ENCODE measurements at regions not wholly inside any gene's neighbourhood (a gene's known extent, or its start where the extent isn't known, plus 50 kb on each side); places are given as distances from the start of the nearest gene placed in this dataset.

DNA sequence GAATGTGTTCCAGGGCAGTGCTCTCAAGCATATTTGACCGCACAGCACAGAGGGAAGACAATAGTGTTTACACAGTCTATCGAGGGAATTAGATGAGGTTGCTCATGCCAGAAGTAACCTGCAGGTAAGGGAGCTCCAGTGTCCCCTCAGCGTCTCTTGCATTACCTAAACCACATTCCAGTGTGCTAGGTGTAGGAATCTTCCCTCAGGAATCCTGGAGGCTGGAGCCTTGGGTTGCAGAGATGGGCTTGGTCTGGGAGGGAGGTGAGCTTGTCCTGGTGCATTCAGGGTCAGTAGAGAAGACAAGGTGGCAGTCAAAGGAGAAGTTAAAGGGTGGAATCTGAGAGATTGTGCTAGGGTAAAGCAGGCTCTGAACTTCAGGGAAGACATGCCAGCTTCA is 56.3 kb downstream of the SOX14 start:
- Mint-ChIP-seq H3K9me3 (peaks cover 0 to 6% (median 1%) of the 10 kb centered on the region in 8 donors), H3K4me3 (no peak overlapping the region), H3K27me3 (peaks cover 0 to 2% of the 10 kb centered on the region in 2 donors), H3K4me1 (no peaks in the 10 kb centered on the region), H3K27ac (no peak overlapping the region), H3K36me3 (no peaks in the 10 kb centered on the region)
- Histone ChIP-seq H3K36me3 (ENCODE audit: insufficient read depth, low read length) (no peaks in the 10 kb centered on the region), H3K27ac (ENCODE audit: low read depth, low read length) (no peak overlapping the region), H3K27me3 (ENCODE audit: insufficient read depth, low read length) (no peaks in the 10 kb centered on the region), H3K4me3 (ENCODE audit: low read length in 2 of 2) (no peak overlapping the region), H3K4me1 (ENCODE audit: insufficient read depth, low read length) (no peaks in the 10 kb centered on the region), H3K9me3 (ENCODE audit: control insufficient read depth in 1 of 2, low read length in 2 of 2) (no peaks in the 10 kb centered on the region)
- intact Hi-C loops (cut with micrococcal nuclease) = no loop called here
- ChIA-PET POLR2A (ENCODE audit: partially characterized antibody) (no interaction called here), CTCF (ENCODE audit: partially characterized antibody) (interaction anchor here (0.6 kb wide), 1 partner anchor 20 kb away, joined by 3 read pairs; no protein-coding TSS in a partner anchor)
- no peak for DNase-seq

DNA sequence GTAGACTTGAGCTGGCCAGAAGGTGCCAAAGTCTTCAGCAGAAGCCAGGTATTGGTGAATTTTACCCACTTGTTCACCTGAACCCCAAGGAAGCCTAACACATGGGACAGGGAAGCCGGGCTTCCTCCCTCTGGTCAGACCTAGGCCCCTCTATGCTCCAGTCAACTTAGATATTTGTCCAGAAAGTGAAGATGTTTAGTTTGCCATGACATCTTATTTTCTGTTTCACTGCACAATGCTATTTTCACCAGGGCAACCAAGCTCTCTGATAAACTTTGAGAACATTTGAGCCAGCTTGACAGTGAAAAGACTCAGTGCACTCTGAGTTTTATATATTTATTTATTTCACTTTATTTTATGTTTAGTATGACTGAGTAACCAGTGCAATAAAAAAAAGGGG is 71.0 kb downstream of the SOX14 start:
- Histone ChIP-seq H3K27me3 (ENCODE audit: insufficient read depth, low read length) (no peaks in the 10 kb centered on the region), H3K27ac (ENCODE audit: low read depth, low read length) (no peak overlapping the region), H3K4me1 (ENCODE audit: insufficient read depth, low read length) (no peaks in the 10 kb centered on the region), H3K36me3 (ENCODE audit: insufficient read depth, low read length) (no peaks in the 10 kb centered on the region), H3K9me3 (ENCODE audit: control insufficient read depth in 1 of 2, low read length in 2 of 2) (no peaks in the 10 kb centered on the region), H3K4me3 (ENCODE audit: low read length in 2 of 2) (no peak overlapping the region)
- DNase-seq = no peak
- no peak overlapping the region for H3K27ac Mint-ChIP-seq
- no peaks in the 10 kb centered on the region for H3K4me1 Mint-ChIP-seq
- no peak overlapping the region for H3K4me3 Mint-ChIP-seq
- POLR2A ChIA-PET (ENCODE audit: partially characterized antibody) = no interaction called here
- CTCF ChIA-PET (ENCODE audit: partially characterized antibody) = no interaction called here
- no peaks in the 10 kb centered on the region for H3K36me3 Mint-ChIP-seq
- peaks cover 0 to 2% of the 10 kb centered on the region in 2 donors for H3K27me3 Mint-ChIP-seq
- peaks cover 0 to 7% (median 2%) of the 10 kb centered on the region in 8 donors for H3K9me3 Mint-ChIP-seq
- intact Hi-C loops (cut with micrococcal nuclease) = no loop called here

DNA sequence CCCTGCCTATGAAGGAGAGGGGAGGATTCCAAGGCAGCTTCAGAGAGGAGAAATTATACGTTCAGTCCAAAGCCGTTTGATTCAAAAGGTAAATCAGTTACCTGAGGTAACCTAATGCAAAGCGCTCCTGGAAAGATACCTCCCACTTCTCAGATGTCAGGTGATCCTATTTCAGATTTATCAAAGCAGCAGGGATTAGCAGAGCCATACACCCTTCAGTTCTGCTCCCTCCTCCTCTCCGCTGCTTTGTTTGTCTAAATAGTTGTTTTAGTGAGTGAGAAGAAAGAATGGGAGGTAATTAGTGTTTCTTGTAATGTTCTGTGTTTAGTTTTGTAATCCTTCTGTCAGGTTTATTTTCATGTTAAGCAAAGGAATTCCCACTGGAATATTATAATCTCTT is 81.1 kb downstream of the SOX14 start:
- H3K36me3 Mint-ChIP-seq = no peaks in the 10 kb centered on the region
- no peak overlapping the region for H3K4me3 Mint-ChIP-seq
- H3K9me3 Mint-ChIP-seq = peaks cover 0 to 2% (median 0%) of the 10 kb centered on the region in 8 donors
- intact Hi-C loops (cut with micrococcal nuclease) = no loop called here
- POLR2A ChIA-PET (ENCODE audit: partially characterized antibody) = no interaction called here
- no peak overlapping the region for H3K4me3 ChIP-seq (ENCODE audit: low read length in 2 of 2)
- no peaks in the 10 kb centered on the region for H3K9me3 ChIP-seq (ENCODE audit: control insufficient read depth in 1 of 2, low read length in 2 of 2)
- no peaks in the 10 kb centered on the region for H3K27me3 ChIP-seq (ENCODE audit: insufficient read depth, low read length)
- no peaks in the 10 kb centered on the region for H3K36me3 ChIP-seq (ENCODE audit: insufficient read depth, low read length)
- no peak overlapping the region for H3K27ac ChIP-seq (ENCODE audit: low read depth, low read length)
- no peaks in the 10 kb centered on the region for H3K4me1 Mint-ChIP-seq
- H3K27me3 Mint-ChIP-seq = peaks cover 1 to 11% of the 10 kb centered on the region in 2 donors
- no peak overlapping the region for H3K27ac Mint-ChIP-seq
- CTCF ChIA-PET (ENCODE audit: partially characterized antibody) = no interaction called here
- H3K4me1 ChIP-seq (ENCODE audit: insufficient read depth, low read length) = no peaks in the 10 kb centered on the region
- no peak for DNase-seq

DNA sequence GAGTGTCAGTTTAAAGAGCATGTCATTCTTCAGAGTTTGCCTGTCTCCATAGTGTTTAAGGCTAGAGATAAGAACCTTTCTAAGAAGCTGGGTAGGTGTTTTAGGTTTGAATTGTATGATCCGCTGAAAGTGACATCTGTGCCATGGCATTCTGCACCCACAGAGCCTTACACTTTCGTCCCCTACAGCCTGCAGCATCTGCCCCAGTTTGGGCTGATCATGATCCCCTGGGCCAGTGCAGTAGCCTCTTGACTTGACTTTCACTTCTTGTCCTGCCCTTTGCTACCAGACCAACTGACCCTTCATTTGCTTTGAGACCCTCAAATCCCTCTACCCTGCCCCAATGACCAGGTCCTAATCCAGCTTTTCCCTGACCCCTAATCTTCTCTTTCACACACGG is 81.6 kb downstream of the SOX14 start:
- POLR2A ChIA-PET (ENCODE audit: partially characterized antibody) = no interaction called here

DNA sequence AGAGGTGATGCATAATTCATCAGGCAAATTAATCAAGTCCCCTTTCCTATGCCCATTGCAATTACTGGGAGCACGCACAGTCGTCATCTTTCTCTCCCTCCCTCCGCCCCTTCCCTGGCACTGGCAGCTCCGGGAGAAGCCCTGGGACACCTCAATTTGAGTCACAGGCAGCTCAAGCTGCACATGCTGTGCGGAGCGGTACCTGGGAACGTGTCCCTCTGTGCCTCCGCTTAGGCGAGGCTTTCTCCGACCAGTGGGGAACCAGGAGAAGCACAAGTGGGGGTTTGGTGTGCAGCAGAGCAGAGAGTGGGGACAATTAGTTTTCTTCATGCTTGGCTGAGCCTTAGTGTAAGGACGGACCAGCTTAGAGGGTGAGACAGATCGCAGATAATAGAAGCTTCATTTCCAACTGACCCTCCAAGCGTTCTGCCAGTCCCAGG is 88.3 kb downstream of the SOX14 start:
- no peak overlapping the region for H3K4me3 ChIP-seq (ENCODE audit: low read length in 2 of 2)
- no peaks in the 10 kb centered on the region for H3K27me3 ChIP-seq (ENCODE audit: insufficient read depth, low read length)
- intact Hi-C loops (cut with micrococcal nuclease) = no loop called here
- POLR2A ChIA-PET (ENCODE audit: partially characterized antibody) = no interaction called here
- no peaks in the 10 kb centered on the region for H3K4me1 Mint-ChIP-seq
- no peaks in the 10 kb centered on the region for H3K36me3 Mint-ChIP-seq
- DNase-seq = no peak
- H3K4me3 Mint-ChIP-seq = no peak overlapping the region
- peaks cover 4 to 6% of the 10 kb centered on the region in 2 donors for H3K27me3 Mint-ChIP-seq
- H3K9me3 ChIP-seq (ENCODE audit: control insufficient read depth in 1 of 2, low read length in 2 of 2) = no peaks in the 10 kb centered on the region
- no peaks in the 10 kb centered on the region for H3K4me1 ChIP-seq (ENCODE audit: insufficient read depth, low read length)
- no peaks in the 10 kb centered on the region for H3K36me3 ChIP-seq (ENCODE audit: insufficient read depth, low read length)
- no peak overlapping the region for H3K27ac ChIP-seq (ENCODE audit: low read depth, low read length)
- CTCF ChIA-PET (ENCODE audit: partially characterized antibody) = no interaction called here
- peaks cover 0 to 2% (median 0%) of the 10 kb centered on the region in 8 donors for H3K9me3 Mint-ChIP-seq
- H3K27ac Mint-ChIP-seq = no peak overlapping the region

More for the DNA sequence above, 81.6 kb downstream of the SOX14 start:
- H3K36me3 ChIP-seq (ENCODE audit: insufficient read depth, low read length) = no peaks in the 10 kb centered on the region
- H3K4me3 ChIP-seq (ENCODE audit: low read length in 2 of 2) = no peak overlapping the region
- H3K9me3 Mint-ChIP-seq = peaks cover 0 to 2% (median 0%) of the 10 kb centered on the region in 8 donors
- H3K36me3 Mint-ChIP-seq = no peaks in the 10 kb centered on the region
- no peak overlapping the region for H3K27ac ChIP-seq (ENCODE audit: low read depth, low read length)
- no peak overlapping the region for H3K4me3 Mint-ChIP-seq
- no peaks in the 10 kb centered on the region for H3K4me1 Mint-ChIP-seq
- H3K27ac Mint-ChIP-seq = no peak overlapping the region
- intact Hi-C loops (cut with micrococcal nuclease) = no loop called here
- CTCF ChIA-PET (ENCODE audit: partially characterized antibody) = no interaction called here
- H3K27me3 Mint-ChIP-seq = peaks cover 1 to 11% of the 10 kb centered on the region in 2 donors
- no peaks in the 10 kb centered on the region for H3K4me1 ChIP-seq (ENCODE audit: insufficient read depth, low read length)
- DNase-seq = no peak
- no peaks in the 10 kb centered on the region for H3K27me3 ChIP-seq (ENCODE audit: insufficient read depth, low read length)
- no peaks in the 10 kb centered on the region for H3K9me3 ChIP-seq (ENCODE audit: control insufficient read depth in 1 of 2, low read length in 2 of 2)

DNA sequence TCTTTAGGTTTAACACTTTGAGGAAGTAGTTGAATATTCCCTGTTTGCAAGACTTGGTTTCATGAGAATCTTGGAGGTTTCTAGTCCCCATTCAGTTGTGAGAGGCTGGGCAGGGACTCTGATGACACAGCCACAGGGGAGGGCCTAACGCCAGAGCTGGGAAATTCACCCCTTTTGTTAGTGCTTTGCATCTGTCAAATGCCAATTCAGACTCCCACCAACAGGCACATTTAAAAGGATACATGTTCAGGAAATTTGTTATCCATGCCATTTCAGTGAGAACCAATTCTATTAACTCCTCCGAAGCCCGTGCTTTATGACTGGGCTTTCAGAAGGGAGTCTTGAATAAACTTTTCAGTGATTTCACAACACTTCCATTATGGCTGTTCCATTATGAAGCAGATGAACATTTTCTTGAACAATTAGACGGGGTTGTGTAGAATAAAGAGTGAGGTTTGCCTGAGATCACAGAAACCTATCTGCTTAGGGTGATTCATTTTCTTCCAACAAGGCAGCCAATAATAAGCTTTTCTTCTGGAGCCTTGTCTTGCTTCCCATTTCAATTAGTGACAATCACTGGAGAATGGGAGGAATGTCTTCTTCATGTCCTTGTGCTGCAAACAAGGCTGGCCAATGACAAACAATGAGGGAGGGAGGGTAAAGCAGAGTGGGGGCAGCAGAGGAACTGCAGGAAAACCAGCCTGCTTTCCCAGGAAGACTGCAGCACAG is 90.6 kb downstream of the SOX14 start:
- H3K27ac Mint-ChIP-seq = no peak overlapping the region
- peaks cover 0 to 4% of the 10 kb centered on the region in 2 donors for H3K27me3 Mint-ChIP-seq
- H3K4me3 ChIP-seq (ENCODE audit: low read length in 2 of 2) = no peak overlapping the region
- H3K9me3 ChIP-seq (ENCODE audit: control insufficient read depth in 1 of 2, low read length in 2 of 2) = no peaks in the 10 kb centered on the region
- ChIA-PET CTCF (ENCODE audit: partially characterized antibody) (no interaction called here), POLR2A (ENCODE audit: partially characterized antibody) (no interaction called here)
- H3K4me3 Mint-ChIP-seq = no peak overlapping the region
- intact Hi-C loops (cut with micrococcal nuclease) = no loop called here
- no peak overlapping the region for H3K27ac ChIP-seq (ENCODE audit: low read depth, low read length)
- H3K36me3 Mint-ChIP-seq = no peaks in the 10 kb centered on the region
- no peaks in the 10 kb centered on the region for H3K36me3 ChIP-seq (ENCODE audit: insufficient read depth, low read length)
- H3K9me3 Mint-ChIP-seq = peaks cover 0 to 1% (median 0%) of the 10 kb centered on the region in 8 donors
- no peak for DNase-seq
- H3K4me1 ChIP-seq (ENCODE audit: insufficient read depth, low read length) = no peaks in the 10 kb centered on the region
- no peaks in the 10 kb centered on the region for H3K4me1 Mint-ChIP-seq
- H3K27me3 ChIP-seq (ENCODE audit: insufficient read depth, low read length) = no peaks in the 10 kb centered on the region

DNA sequence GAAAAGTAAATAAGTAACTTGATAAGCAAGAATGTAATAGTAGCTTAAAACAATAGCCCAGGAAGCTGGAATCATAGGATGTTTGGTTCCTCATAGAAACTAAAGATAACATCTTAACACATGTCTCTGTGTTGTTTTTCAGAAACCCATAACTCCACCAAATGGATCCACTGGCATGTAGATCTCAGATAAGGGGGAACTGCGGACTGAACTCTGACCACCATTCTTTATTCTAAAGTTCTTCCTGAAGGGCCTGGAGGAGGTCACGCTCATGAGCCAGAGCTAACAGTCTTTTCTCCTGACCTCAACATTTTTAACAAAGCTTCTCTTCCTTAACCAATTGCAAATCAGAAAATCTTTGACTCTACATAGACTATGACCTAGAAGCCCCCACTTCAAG is 101.9 kb downstream of the SOX14 start:
- intact Hi-C loops (cut with micrococcal nuclease) = no loop called here
- H3K4me3 Mint-ChIP-seq = no peak overlapping the region
- CTCF ChIA-PET (ENCODE audit: partially characterized antibody) = no interaction called here

More for the DNA sequence above, 101.9 kb downstream of the SOX14 start:
- POLR2A ChIA-PET (ENCODE audit: partially characterized antibody) = no interaction called here
- Mint-ChIP-seq H3K4me1 (no peaks in the 10 kb centered on the region), H3K27me3 (no peaks in the 10 kb centered on the region), H3K27ac (no peak overlapping the region), H3K36me3 (no peaks in the 10 kb centered on the region), H3K9me3 (peaks cover 0 to 31% (median 12%) of the 10 kb centered on the region in 8 donors)
- DNase-seq = no peak
- peaks cover 0 to 3% of the 10 kb centered on the region in 2 donors for H3K9me3 ChIP-seq (ENCODE audit: control insufficient read depth in 1 of 2, low read length in 2 of 2)
- no peaks in the 10 kb centered on the region for H3K27me3 ChIP-seq (ENCODE audit: insufficient read depth, low read length)
- H3K4me1 ChIP-seq (ENCODE audit: insufficient read depth, low read length) = no peaks in the 10 kb centered on the region
- no peak overlapping the region for H3K4me3 ChIP-seq (ENCODE audit: low read length in 2 of 2)
- no peaks in the 10 kb centered on the region for H3K36me3 ChIP-seq (ENCODE audit: insufficient read depth, low read length)
- no peak overlapping the region for H3K27ac ChIP-seq (ENCODE audit: low read depth, low read length)

All from CD4-positive, alpha-beta memory T cell (primary cell).